CD14-positive monocyte (primary cell): ENCODE measurements at regions not wholly inside any gene's neighbourhood (a gene's known extent, or its start where the extent isn't known, plus 50 kb on each side); places are given as distances from the start of the nearest gene placed in this dataset.

Experiments
- DNase-seq, 3 donors: peaks; one replicate each; pipeline ENCODE4 v3.0.0-alpha.2; 2011 to 2022
- H2AFZ ChIP-seq: 2 replicates; pipeline ENCODE4 v1.6.0; 2012; ENCODE audit warnings: mild to moderate bottlenecking, low read depth, low read length, inconsistent platforms; ENCODE audit not compliant: insufficient read depth, poor library complexity, severe bottlenecking
- H3K27ac ChIP-seq, 2 donors: 1 replicate in 1 of 2; 2 replicates in 1 of 2; pipeline ENCODE4 v1.5.1; 2012 to 2013; ENCODE audit warnings: low read length in 2 of 2, control low read depth in 1 of 2, inconsistent platforms in 1 of 2, low read depth in 1 of 2, mild to moderate bottlenecking in 1 of 2
- H3K27me3 ChIP-seq, 2 donors: one replicate each; pipeline versions ENCODE4 v1.6.0 to v1.6.1; 2011 to 2013; ENCODE audit warnings: low read length in 2 of 2; ENCODE audit not compliant: control insufficient read depth in 2 of 2, insufficient read depth in 2 of 2
- H3K36me3 ChIP-seq, 2 donors: replicated peaks in 1 of 2; 1 replicate in 1 of 2; 2 replicates in 1 of 2; pipeline versions ENCODE4 v1.5.1 to v1.6.1; 2012 to 2013; ENCODE audit warnings: low read length in 2 of 2, control low read depth in 1 of 2, inconsistent platforms in 1 of 2, mild to moderate bottlenecking in 1 of 2; ENCODE audit not compliant: insufficient read depth in 2 of 2, control insufficient read depth in 1 of 2
- H3K4me1 ChIP-seq, 2 donors: 1 replicate in 1 of 2; 2 replicates in 1 of 2; pipeline versions ENCODE4 v1.5.1 to v1.6.1; 2012 to 2013; ENCODE audit warnings: low read length in 2 of 2, control low read depth in 1 of 2, inconsistent platforms in 1 of 2, mild to moderate bottlenecking in 1 of 2, moderate library complexity in 1 of 2; ENCODE audit not compliant: insufficient read depth in 2 of 2, control insufficient read depth in 1 of 2
- H3K4me2 ChIP-seq: replicated peaks from 2 replicates; pipeline ENCODE3; 2012; ENCODE audit warnings: low read length, moderate library complexity, mild to moderate bottlenecking; ENCODE audit not compliant: poor library complexity, severe bottlenecking; ENCODE audit errors: extremely low read depth
- H3K4me3 ChIP-seq, 3 experiments: fragments of 200-600 bp in 1 of 3; sonication (generic) in 1 of 3; replicated peaks in 1 of 3; 1 replicate in 2 of 3; 2 replicates in 1 of 3; pipeline ENCODE4 v1.5.1; 2011 to 2013; ENCODE audit warnings: low read length in 3 of 3, mild to moderate bottlenecking in 3 of 3, control low read depth in 2 of 3, low read depth in 2 of 3, inconsistent platforms in 1 of 3, moderate library complexity in 1 of 3
- H3K79me2 ChIP-seq: 2 replicates; pipeline ENCODE4 v1.6.0; 2012; ENCODE audit warnings: mild to moderate bottlenecking, control low read depth, inconsistent platforms, low read length, moderate library complexity; ENCODE audit not compliant: insufficient read depth
- H3K9ac ChIP-seq: 2 replicates; pipeline ENCODE4 v1.6.0; 2017; ENCODE audit warnings: low read length, mild to moderate bottlenecking; ENCODE audit not compliant: insufficient read depth, poor library complexity, severe bottlenecking
- H3K9me3 ChIP-seq, 2 donors: replicated peaks in 1 of 2; 1 replicate in 1 of 2; 2 replicates in 1 of 2; pipeline versions ENCODE4 v1.5.1 to v1.6.1; 2012 to 2013; ENCODE audit warnings: low read length in 2 of 2, control low read depth in 1 of 2; ENCODE audit not compliant: control insufficient read depth in 1 of 2, insufficient read depth in 1 of 2
- H4K20me1 ChIP-seq: 2 replicates; pipeline ENCODE4 v1.6.0; 2012; ENCODE audit warnings: mild to moderate bottlenecking, low read length, control low read depth, moderate library complexity; ENCODE audit not compliant: insufficient read depth
- H3K27ac Mint-ChIP-seq, 7 donors: one replicate each; pipeline ENCODE4 v1.8.0; 2020; ENCODE audit warnings: mild to moderate bottlenecking in 7 of 7, mixed read lengths in 7 of 7, moderate library complexity in 6 of 7, inconsistent platforms in 2 of 7
- H3K27me3 Mint-ChIP-seq, 3 donors: one replicate each; pipeline ENCODE4 v1.8.0; 2021 to 2022; ENCODE audit warnings: low read depth in 3 of 3, mild to moderate bottlenecking in 3 of 3, mixed read lengths in 3 of 3, moderate library complexity in 3 of 3, inconsistent platforms in 1 of 3
- H3K36me3 Mint-ChIP-seq, 2 donors: one replicate each; pipeline ENCODE4 v1.8.0; 2020; ENCODE audit warnings: mixed read lengths in 2 of 2, inconsistent platforms in 1 of 2, mild to moderate bottlenecking in 1 of 2
- H3K4me1 Mint-ChIP-seq: one replicate; pipeline ENCODE4 v1.8.0; 2020; ENCODE audit warnings: mild to moderate bottlenecking, mixed read lengths
- H3K4me3 Mint-ChIP-seq, 2 donors: one replicate each; pipeline ENCODE4 v1.8.0; 2020; ENCODE audit warnings: mild to moderate bottlenecking in 2 of 2, mixed read lengths in 2 of 2, moderate library complexity in 1 of 2
- H3K9me3 Mint-ChIP-seq, 7 donors: one replicate each; pipeline ENCODE4 v1.8.0; 2020 to 2022; ENCODE audit warnings: mixed read lengths in 7 of 7, mild to moderate bottlenecking in 6 of 7, moderate library complexity in 6 of 7, inconsistent platforms in 2 of 7
- WGBS: methylation state at CpG from one replicate; pipeline ENCODE4 v1.1.5; 2013; ENCODE audit warnings: missing lambda C conversion rate; ENCODE audit not compliant: insufficient coverage; 5-methylcytosine and 5-hydroxymethylcytosine counted together
- intact Hi-C, 2 donors: fragments of 100-400 bp; cut with micrococcal nuclease; formaldehyde crosslinking; loops; one replicate each; pipeline versions ENCODE4 v1.15.0 to v1.15.1; 2023
- TF ChIP-seq, protein P1 (sequence below): fragments of 200-600 bp; IDR thresholded peaks from one replicate; pipeline ENCODE4 v1.8.0; 2022; ENCODE audit warnings: antibody characterized with exemption, mild to moderate bottlenecking

DNA sequence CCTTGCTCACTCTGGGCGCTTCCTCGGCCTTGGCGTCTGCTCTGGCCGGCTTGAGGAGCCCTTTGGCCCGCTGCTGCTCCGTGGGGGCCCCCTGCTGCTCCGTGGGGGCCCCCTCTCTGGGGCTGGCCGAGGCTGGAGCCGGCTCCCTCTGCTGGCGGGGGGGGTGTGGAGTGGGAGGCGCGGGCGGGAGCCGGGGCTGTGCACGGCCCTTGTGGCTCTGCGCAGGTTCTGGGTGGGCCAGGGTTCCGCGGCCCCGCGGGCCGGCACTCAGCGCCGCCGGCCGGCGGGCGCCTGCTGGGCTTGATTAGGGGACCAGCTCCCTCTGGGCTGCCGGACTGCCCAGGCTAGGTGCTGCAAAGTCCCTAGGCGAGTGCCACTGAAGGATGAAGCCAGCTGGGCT lies 436.2 kb downstream of the SLITRK6 start:
- H3K27ac Mint-ChIP-seq: no peak overlapping the region
- Histone ChIP-seq H4K20me1 (no peaks in the 10 kb centered on the region), H3K4me3 (no peak overlapping the region), H3K27me3 (no peaks in the 10 kb centered on the region), H3K4me2 (no peak overlapping the region), H3K27ac (no peak overlapping the region), H2AFZ (no peak overlapping the region), H3K36me3 (no peaks in the 10 kb centered on the region), H3K9me3 (peaks cover 7 to 12% of the 10 kb centered on the region in 2 donors), H3K79me2 (no peaks in the 10 kb centered on the region), H3K9ac (no peak overlapping the region), H3K4me1 (no peaks in the 10 kb centered on the region)
- peaks cover 3 to 14% (median 8%) of the 10 kb centered on the region in 7 donors for H3K9me3 Mint-ChIP-seq
- peaks cover 0 to 2% (median 0%) of the 10 kb centered on the region in 3 donors for H3K27me3 Mint-ChIP-seq
- WGBS: 95% methylated on average over 24 of the region's 29 CpGs
- no peak for DNase-seq
- no peaks in the 10 kb centered on the region for H3K4me1 Mint-ChIP-seq
- H3K4me3 Mint-ChIP-seq: no peak overlapping the region
- no peaks in the 10 kb centered on the region for H3K36me3 Mint-ChIP-seq
- TF ChIP-seq, protein P1, sequence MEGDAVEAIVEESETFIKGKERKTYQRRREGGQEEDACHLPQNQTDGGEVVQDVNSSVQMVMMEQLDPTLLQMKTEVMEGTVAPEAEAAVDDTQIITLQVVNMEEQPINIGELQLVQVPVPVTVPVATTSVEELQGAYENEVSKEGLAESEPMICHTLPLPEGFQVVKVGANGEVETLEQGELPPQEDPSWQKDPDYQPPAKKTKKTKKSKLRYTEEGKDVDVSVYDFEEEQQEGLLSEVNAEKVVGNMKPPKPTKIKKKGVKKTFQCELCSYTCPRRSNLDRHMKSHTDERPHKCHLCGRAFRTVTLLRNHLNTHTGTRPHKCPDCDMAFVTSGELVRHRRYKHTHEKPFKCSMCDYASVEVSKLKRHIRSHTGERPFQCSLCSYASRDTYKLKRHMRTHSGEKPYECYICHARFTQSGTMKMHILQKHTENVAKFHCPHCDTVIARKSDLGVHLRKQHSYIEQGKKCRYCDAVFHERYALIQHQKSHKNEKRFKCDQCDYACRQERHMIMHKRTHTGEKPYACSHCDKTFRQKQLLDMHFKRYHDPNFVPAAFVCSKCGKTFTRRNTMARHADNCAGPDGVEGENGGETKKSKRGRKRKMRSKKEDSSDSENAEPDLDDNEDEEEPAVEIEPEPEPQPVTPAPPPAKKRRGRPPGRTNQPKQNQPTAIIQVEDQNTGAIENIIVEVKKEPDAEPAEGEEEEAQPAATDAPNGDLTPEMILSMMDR: no peak
- intact Hi-C loops: no loop called here

DNA sequence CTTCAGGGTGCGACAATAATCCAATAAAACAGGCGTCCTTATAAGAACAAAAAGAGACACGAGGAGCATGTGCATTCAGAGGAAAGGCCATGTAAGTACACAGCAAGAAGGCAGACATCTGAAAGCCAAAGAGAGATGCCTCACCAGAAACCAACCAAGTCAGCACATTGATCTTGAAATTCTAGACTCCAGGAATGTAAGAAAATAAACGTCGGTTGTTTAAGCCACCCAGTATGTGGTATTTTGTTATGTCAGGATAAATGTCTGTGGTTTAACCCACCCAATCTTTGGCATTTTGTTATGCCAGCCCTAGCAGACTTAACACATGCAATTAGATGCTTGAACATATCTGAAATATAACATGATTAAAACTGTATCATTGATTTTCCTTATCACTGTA lies 452.0 kb downstream of the SLITRK6 start:
- Histone ChIP-seq H3K27ac (no peak overlapping the region), H2AFZ (no peak overlapping the region), H3K9me3 (no peaks in the 10 kb centered on the region), H3K4me3 (no peak overlapping the region), H3K79me2 (no peaks in the 10 kb centered on the region), H3K27me3 (no peaks in the 10 kb centered on the region), H3K4me2 (no peak overlapping the region), H4K20me1 (no peaks in the 10 kb centered on the region), H3K9ac (no peak overlapping the region), H3K36me3 (no peaks in the 10 kb centered on the region), H3K4me1 (no peaks in the 10 kb centered on the region)
- TF ChIP-seq, protein P1: no peak
- no peak overlapping the region for H3K4me3 Mint-ChIP-seq
- DNase-seq: no peak
- H3K36me3 Mint-ChIP-seq: no peaks in the 10 kb centered on the region
- intact Hi-C loops: no loop called here
- H3K27ac Mint-ChIP-seq: no peak overlapping the region
- H3K4me1 Mint-ChIP-seq: no peaks in the 10 kb centered on the region
- peaks cover 1 to 8% (median 4%) of the 10 kb centered on the region in 7 donors for H3K9me3 Mint-ChIP-seq
- H3K27me3 Mint-ChIP-seq: no peaks in the 10 kb centered on the region
- WGBS: 93% methylated on average over 3 of the region's 5 CpGs
